ENCODE measurements at regions not wholly inside any gene's neighbourhood (a gene's known extent, or its start where the extent isn't known, plus 50 kb on each side); places are given as distances from the start of the nearest gene placed in this dataset.

- no peaks in the 10 kb centered on the region for H3K27me3 ChIP-seq
- no peaks in the 10 kb centered on the region for H3K36me3 ChIP-seq
- TF ChIP-seq CTCF (IDR thresholded peaks at IDR 0.05) (no peak), POLR2A (IDR thresholded peaks at IDR 0.05) (no peak)
- no peaks in the 10 kb centered on the region for H3K4me1 ChIP-seq
- H3K27ac ChIP-seq, result no peak overlapping the region
- H3K9me3 ChIP-seq, result no peaks in the 10 kb centered on the region
- DNase-seq, result no peak
- intact Hi-C loops (cut with DNase I), result loop anchor here (10.0 kb wide), 1 partner anchor 158 kb away; no protein-coding TSS in a partner anchor
- 87 to 96% methylated on average over 3 of the region's 3 CpGs for WGBS, 2 donors
- no peak overlapping the region for H3K4me3 ChIP-seq (replicated peaks in 1 of 3)
Observed at GRCh38 chr5:79853028-79853427, 138.0 kb downstream of the MTX3 start.

- Histone ChIP-seq H3K4me3 (replicated peaks in 1 of 3) (no peak overlapping the region), H3K4me1 (no peaks in the 10 kb centered on the region), H3K36me3 (no peaks in the 10 kb centered on the region), H3K9me3 (no peaks in the 10 kb centered on the region), H3K27me3 (no peaks in the 10 kb centered on the region), H3K27ac (no peak overlapping the region)
- intact Hi-C loops (cut with DNase I), result loop anchor here (10.0 kb wide), 1 partner anchor 157 kb away; no protein-coding TSS in a partner anchor
- WGBS, 2 donors, result 52 to 64% methylated on average over 7 of the region's 7 CpGs
- TF ChIP-seq CTCF (IDR thresholded peaks at IDR 0.05) (no peak), POLR2A (IDR thresholded peaks at IDR 0.05) (no peak)
- DNase-seq, result peak; percentile 13 to 26
Observed at GRCh38 chr5:79851391-79851863, 139.6 kb downstream of the MTX3 start.

GRCh38 chr5:79850941-79851340 lies 140.1 kb downstream of the MTX3 start:
- intact Hi-C loops (cut with DNase I), result loop anchor here (10.0 kb wide), 1 partner anchor 156 kb away; no protein-coding TSS in a partner anchor
- H3K36me3 ChIP-seq, result no peaks in the 10 kb centered on the region
- H3K27ac ChIP-seq, result no peak overlapping the region
- H3K9me3 ChIP-seq, result no peaks in the 10 kb centered on the region
- TF ChIP-seq POLR2A (IDR thresholded peaks at IDR 0.05), result no peak
- TF ChIP-seq CTCF (IDR thresholded peaks at IDR 0.05), result no peak
- no peak for DNase-seq
- WGBS, 2 donors, result 87 to 95% methylated on average over 5 of the region's 5 CpGs
- H3K4me1 ChIP-seq, result peaks cover 0 to 2% of the 10 kb centered on the region in 2 donors
- no peak overlapping the region for H3K4me3 ChIP-seq (replicated peaks in 1 of 3)
- H3K27me3 ChIP-seq, result no peaks in the 10 kb centered on the region

- Histone ChIP-seq H3K9me3 (no peaks in the 10 kb centered on the region), H3K27ac (no peak overlapping the region), H3K27me3 (no peaks in the 10 kb centered on the region), H3K4me1 (peaks cover 0 to 7% of the 10 kb centered on the region in 2 donors), H3K36me3 (no peaks in the 10 kb centered on the region), H3K4me3 (replicated peaks in 1 of 3) (no peak overlapping the region)
- no peak for DNase-seq
- TF ChIP-seq CTCF (IDR thresholded peaks at IDR 0.05), result no peak
- no peak for TF ChIP-seq POLR2A (IDR thresholded peaks at IDR 0.05)
- 79 to 91% methylated on average over 10 of the region's 10 CpGs for WGBS, 2 donors
- intact Hi-C loops (cut with DNase I), result loop anchor here (10.0 kb wide), 1 partner anchor 156 kb away; no protein-coding TSS in a partner anchor
Observed at GRCh38 chr5:79850316-79850822, 140.7 kb downstream of the MTX3 start.

- Histone ChIP-seq H3K27me3 (no peaks in the 10 kb centered on the region), H3K36me3 (no peaks in the 10 kb centered on the region), H3K4me3 (replicated peaks in 1 of 3) (no peak overlapping the region), H3K9me3 (no peaks in the 10 kb centered on the region), H3K4me1 (peaks cover 0 to 7% of the 10 kb centered on the region in 2 donors), H3K27ac (no peak overlapping the region)
- intact Hi-C loops (cut with DNase I), result loop anchor here (10.0 kb wide), 1 partner anchor 155 kb away; no protein-coding TSS in a partner anchor
- WGBS, 2 donors, result 93 to 95% methylated on average over 13 to 16 of the region's 16 CpGs
- no peak for DNase-seq
- TF ChIP-seq POLR2A (IDR thresholded peaks at IDR 0.05) (no peak), CTCF (IDR thresholded peaks at IDR 0.05) (no peak)
Observed at GRCh38 chr5:79849486-79850315, 141.4 kb downstream of the MTX3 start.

Measured in thyroid gland (tissue), 4 donors.